HG03442 (cell line): ENCODE measurements at regions not wholly inside any gene's neighbourhood (a gene's known extent, or its start where the extent isn't known, plus 50 kb on each side); places are given as distances from the start of the nearest gene placed in this dataset.

ENCODE experiments used
- ATAC-seq: cut with Tn5 transposase; IDR thresholded peaks from one replicate; pipeline ENCODE4 v1.9.1; 2021; ENCODE audit warnings: mild to moderate bottlenecking, moderate library complexity; ENCODE audit not compliant: unreplicated experiment

DNA sequence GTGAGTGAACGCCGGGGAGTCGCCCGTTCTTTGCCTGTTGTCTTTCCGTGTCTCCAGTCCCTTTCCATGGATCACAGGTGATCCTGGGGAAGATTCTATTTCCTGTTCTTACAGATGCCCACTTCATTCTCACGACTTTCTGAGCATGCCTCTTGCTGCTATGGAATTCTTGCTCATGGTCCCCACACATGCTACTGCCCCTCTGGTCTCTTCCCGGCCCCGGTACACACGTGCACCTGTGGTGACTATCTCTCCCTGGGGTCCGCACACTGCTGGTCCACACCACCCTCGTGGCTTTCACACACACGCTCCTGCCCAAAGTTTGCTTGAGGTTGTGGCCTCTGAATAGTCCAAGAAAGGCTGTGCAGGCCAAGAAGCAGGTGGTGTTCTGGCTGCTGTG lies 67.9 kb upstream of the ALKAL2 start:
- no peak for ATAC-seq

DNA sequence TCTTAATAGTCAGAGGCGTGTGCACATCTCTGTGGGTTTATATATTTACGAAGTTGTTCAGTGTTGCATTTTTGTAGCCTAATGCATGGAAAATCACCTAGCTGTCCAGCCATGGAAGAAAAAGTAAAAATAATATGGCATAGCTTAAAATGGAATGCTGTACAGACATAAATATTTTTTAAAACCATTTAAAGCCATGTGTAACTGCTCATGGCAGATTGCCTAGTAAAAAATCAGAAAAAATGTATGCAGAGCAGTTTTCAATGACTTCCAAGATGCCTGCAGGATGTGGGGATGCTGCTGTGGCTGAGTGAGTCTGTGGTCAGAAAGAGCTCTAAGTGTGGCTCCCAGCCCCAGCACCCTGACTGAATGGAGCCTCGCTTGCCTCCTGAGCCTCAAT lies 64.8 kb upstream of the ALKAL2 start:
- ATAC-seq: no peak

DNA sequence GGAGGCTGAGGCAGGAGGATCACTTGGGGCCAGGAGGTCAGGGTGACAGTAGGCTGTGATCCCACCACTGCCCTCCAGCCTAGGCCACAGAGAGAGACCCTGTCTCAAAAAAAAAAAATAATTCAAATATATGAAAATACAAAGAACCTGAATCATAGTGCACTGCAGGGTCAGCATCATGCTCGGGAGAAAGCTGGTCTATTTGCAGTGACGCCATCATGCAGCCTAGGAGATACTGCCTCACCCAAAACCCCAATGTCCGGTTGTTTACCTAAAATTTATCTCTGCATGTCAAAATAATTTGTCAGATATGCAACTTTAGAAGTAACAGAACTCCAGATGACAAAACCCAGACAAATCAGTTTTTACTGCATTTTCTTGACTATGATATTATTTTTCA lies 61.5 kb upstream of the ALKAL2 start:
- ATAC-seq: no peak

DNA sequence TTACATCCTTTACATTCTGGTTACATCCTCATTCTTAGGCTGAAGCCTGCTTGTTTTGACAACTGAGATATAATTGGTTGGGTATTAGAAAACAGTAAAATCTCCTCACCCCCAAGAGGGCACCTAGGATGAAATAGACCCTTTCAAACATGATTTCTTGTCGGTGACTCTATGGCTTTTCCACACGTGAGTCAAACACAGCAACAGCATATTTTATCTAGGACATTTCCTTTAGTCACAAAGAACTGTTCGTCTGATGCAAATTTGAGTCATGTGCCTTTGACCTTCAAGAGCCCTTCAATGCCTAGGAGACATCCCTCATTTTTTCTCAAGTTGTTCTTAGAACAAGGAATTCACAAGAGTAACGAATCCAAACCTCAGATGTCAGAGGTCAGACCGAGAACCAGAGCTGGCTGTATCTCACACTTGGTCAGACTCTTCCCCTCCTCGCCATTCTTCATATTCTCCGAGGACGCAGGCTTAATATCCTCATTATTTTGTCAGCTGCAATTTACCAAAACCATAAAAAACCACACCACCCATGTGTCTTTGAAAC lies 60.5 kb upstream of the ALKAL2 start:
- ATAC-seq: no peak

DNA sequence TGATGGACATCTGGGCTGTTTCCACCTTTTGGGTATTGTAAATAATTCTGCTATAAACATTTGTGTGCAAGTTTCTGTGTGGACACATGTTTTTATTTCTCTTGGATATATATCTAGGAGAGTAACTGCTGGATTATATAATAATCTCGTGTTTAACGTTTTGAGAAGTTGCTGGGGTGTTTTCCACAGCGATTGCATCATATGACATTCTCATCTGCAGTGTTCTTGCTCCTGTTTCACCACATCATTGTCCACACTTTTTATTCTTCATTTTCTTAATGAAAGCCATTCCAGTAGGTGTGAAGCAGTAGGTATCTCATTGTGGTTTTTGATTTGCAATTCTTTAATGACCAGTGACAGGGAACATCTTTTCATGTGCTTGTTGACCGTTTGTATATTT lies 56.9 kb upstream of the ALKAL2 start:
- ATAC-seq: no peak

DNA sequence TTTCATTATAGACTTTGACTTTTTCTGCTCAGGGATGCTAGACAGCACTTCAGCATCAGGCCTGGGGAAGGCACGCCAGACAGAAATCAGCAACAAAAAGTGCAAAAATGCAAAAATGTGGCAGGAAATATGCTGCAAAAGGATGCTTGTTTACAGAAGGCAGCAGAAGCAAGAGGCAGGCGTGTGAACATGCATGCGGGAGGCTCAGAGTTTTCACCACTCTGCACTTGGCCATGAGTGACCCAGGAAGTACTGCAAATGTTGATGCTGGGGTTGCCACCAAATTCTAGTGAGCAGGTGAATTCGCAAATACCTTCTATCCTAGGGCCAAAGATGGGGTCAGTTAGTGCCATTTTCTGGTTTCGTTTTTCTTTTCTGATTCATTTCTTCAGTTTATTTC lies 55.5 kb upstream of the ALKAL2 start:
- ATAC-seq: no peak

DNA sequence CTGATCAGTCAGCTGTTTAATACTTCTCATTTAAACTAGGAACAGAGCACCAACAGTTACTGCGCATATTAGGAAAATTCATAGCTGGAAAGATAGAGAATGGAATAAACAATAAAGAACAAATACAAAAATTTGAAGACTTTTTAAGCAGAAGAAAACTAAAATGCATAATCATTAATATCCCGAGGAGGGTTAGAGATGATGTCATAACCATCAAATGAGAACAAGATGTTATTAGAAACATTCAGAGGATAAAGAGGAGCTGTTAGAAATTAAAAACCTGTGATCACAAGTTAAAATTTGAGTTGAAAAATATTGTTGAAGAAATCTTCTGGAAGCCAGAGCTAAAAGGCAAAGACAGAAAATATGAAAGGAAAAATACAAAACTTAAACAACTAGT lies 54.0 kb upstream of the ALKAL2 start:
- no peak for ATAC-seq

DNA sequence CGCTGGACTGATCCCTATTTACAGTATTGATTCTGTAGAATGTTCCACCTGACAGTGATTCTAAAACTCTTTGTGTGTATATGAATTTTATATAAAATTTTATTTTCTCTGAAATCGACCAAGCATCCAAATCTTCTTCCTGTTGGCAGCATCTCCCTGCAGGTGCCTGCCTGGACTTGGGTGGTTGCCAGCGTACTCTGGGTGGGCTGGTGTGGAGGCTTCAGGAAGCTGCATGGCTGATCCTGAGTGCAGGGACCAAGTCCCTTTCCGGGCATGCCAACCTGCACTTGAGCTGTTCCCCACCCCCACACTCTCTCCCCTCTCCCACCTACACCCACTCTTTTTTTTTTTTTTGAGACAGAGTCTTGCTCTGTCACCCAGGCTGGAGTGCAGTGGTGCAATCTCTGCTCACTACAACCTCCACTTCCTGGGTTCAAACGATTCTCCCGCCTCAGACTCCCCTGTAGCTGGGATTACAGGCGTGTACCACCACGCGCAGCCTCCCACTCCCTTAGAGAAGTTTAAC lies 53.2 kb upstream of the ALKAL2 start:
- no peak for ATAC-seq
